HepG2 (cell line): ENCODE measurements at regions not wholly inside any gene's neighbourhood (a gene's known extent, or its start where the extent isn't known, plus 50 kb on each side); places are given as distances from the start of the nearest gene placed in this dataset.

Source experiments
- ASH2L ChIP-seq: fragments of 300-600, 200-600 bp; sonication (generic); IDR thresholded peaks from 2 replicates; pipeline ENCODE4 v1.7.0; 2017; ENCODE audit warnings: low read depth, mild to moderate bottlenecking, moderate library complexity, mixed read lengths, low read length; ENCODE audit not compliant: insufficient read length
- HHEX ChIP-seq: IDR thresholded peaks from 2 replicates; pipeline ENCODE4 v1.6.1; 2016; ENCODE audit warnings: control low read depth
- KLF16 ChIP-seq, 2 experiments: sonication (generic) in 1 of 2; formaldehyde crosslinking in 1 of 2; IDR thresholded peaks; 2 replicates each; pipeline versions ENCODE4 v1.6.1 to v1.8.0; 2016 to 2023; ENCODE audit warnings: missing genetic modification reagents in 2 of 2, missing compliant biosample characterization in 1 of 2
- NCOA1 ChIP-seq: sonication (generic); formaldehyde crosslinking; IDR thresholded peaks from 2 replicates; pipeline ENCODE4 v1.9.0; 2021; ENCODE audit warnings: missing genetic modification reagents
- NFE2L2 ChIP-seq: fragments of 150-350 bp; IDR thresholded peaks from 2 replicates; pipeline ENCODE4 v1.6.1; 2014; ENCODE audit warnings: low read length
- POGZ ChIP-seq: sonication (generic); formaldehyde crosslinking; IDR thresholded peaks from 2 replicates; pipeline ENCODE4 v1.4.0; 2020; ENCODE audit warnings: mild to moderate bottlenecking, missing genetic modification reagents
- RARA ChIP-seq: IDR thresholded peaks from 2 replicates; pipeline ENCODE4 v1.6.1; 2016; ENCODE audit warnings: missing genetic modification reagents, missing compliant biosample characterization
- SUZ12 ChIP-seq: fragments of 150-350 bp; IDR thresholded peaks from 2 replicates; pipeline ENCODE4 v1.6.1; 2014; ENCODE audit warnings: low read depth, low read length
- TEAD3 ChIP-seq: optimal IDR thresholded peaks from 2 replicates; pipeline ENCODE3; 2016; ENCODE audit warnings: borderline replicate concordance
- ZFP1 ChIP-seq: IDR thresholded peaks from 2 replicates; pipeline ENCODE4 v1.6.1; 2016
- ZFYVE20 ChIP-seq: sonication (generic); formaldehyde crosslinking; IDR thresholded peaks from 2 replicates; pipeline ENCODE4 v1.8.0; 2023; ENCODE audit warnings: low read depth, mild to moderate bottlenecking, moderate library complexity, missing genetic modification reagents, borderline replicate concordance
- ZNF264 ChIP-seq: sonication (generic); formaldehyde crosslinking; IDR thresholded peaks from 2 replicates; pipeline ENCODE4 v1.4.0; 2020; ENCODE audit warnings: missing genetic modification reagents
- ZNF737 ChIP-seq: sonication (generic); formaldehyde crosslinking; IDR thresholded peaks from 2 replicates; pipeline ENCODE4 v1.5.0; 2020; ENCODE audit warnings: missing genetic modification reagents, mild to moderate bottlenecking, borderline replicate concordance
- TF ChIP-seq, protein P1 (sequence below): sonication (generic); formaldehyde crosslinking; IDR thresholded peaks from 2 replicates; pipeline ENCODE4 v1.4.0; 2020; ENCODE audit warnings: missing genetic modification reagents, borderline replicate concordance
- TF ChIP-seq, protein P2 (sequence below): sonication (generic); formaldehyde crosslinking; IDR thresholded peaks from 2 replicates; pipeline ENCODE4 v1.4.0; 2020; ENCODE audit warnings: missing genetic modification reagents, borderline replicate concordance
- TF ChIP-seq, protein P3 (sequence below): sonication (generic); formaldehyde crosslinking; IDR thresholded peaks from 2 replicates; pipeline ENCODE4 v1.4.0; 2020; ENCODE audit warnings: low read depth, missing genetic modification reagents
- TF ChIP-seq, protein P4 (sequence below): IDR thresholded peaks from 2 replicates; pipeline ENCODE4 v1.6.1; 2016; ENCODE audit warnings: low read depth, control low read depth

DNA sequence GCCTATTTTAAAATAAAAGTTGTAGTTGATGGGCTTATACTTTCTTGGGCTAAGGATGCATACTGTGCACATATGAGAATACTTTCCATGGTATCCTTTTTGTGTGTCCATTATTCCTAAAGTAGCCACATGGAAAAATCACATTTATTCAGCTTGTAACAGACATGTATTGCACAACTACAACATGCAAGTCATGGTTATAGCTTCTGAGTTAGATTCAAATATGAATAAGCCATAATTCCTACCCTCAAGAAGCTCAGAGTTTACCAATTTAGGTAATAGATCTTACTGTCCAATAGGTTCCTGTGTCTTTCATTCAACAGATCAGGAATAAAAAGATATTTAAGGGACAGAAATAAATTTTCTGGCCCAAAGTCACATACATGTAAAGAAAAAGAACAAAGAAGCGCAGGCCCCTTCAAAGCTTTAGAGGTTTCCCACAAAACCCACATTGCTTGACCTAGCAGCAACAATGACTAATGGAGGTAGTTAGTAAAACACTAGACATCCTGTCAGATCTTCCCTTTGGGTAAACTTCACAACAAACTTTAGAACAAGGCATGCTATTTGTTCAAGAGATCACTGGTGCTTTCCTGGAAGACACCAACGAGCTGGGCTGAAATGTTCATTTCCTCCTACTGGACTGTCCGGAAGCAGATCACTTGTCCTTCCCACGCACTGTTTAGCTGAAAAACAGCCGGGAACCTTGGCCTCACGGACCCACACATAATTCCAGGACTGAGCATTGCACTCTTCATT is 78.4 kb upstream of the ITGA1 start (continued):
- TF ChIP-seq, protein P1, sequence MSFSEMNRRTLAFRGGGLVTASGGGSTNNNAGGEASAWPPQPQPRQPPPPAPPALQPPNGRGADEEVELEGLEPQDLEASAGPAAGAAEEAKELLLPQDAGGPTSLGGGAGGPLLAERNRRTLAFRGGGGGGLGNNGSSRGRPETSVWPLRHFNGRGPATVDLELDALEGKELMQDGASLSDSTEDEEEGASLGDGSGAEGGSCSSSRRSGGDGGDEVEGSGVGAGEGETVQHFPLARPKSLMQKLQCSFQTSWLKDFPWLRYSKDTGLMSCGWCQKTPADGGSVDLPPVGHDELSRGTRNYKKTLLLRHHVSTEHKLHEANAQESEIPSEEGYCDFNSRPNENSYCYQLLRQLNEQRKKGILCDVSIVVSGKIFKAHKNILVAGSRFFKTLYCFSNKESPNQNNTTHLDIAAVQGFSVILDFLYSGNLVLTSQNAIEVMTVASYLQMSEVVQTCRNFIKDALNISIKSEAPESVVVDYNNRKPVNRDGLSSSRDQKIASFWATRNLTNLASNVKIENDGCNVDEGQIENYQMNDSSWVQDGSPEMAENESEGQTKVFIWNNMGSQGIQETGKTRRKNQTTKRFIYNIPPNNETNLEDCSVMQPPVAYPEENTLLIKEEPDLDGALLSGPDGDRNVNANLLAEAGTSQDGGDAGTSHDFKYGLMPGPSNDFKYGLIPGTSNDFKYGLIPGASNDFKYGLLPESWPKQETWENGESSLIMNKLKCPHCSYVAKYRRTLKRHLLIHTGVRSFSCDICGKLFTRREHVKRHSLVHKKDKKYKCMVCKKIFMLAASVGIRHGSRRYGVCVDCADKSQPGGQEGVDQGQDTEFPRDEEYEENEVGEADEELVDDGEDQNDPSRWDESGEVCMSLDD (CRISPR knock-in tag), result no peak
- peak; percentile 62 for TF ChIP-seq HHEX (CRISPR knock-in tag)
- TF ChIP-seq, protein P2, sequence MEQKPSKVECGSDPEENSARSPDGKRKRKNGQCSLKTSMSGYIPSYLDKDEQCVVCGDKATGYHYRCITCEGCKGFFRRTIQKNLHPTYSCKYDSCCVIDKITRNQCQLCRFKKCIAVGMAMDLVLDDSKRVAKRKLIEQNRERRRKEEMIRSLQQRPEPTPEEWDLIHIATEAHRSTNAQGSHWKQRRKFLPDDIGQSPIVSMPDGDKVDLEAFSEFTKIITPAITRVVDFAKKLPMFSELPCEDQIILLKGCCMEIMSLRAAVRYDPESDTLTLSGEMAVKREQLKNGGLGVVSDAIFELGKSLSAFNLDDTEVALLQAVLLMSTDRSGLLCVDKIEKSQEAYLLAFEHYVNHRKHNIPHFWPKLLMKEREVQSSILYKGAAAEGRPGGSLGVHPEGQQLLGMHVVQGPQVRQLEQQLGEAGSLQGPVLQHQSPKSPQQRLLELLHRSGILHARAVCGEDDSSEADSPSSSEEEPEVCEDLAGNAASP (CRISPR knock-in tag), result peak; percentile 30; the same call in 1 of the 2 replicates
- TF ChIP-seq, protein P3, sequence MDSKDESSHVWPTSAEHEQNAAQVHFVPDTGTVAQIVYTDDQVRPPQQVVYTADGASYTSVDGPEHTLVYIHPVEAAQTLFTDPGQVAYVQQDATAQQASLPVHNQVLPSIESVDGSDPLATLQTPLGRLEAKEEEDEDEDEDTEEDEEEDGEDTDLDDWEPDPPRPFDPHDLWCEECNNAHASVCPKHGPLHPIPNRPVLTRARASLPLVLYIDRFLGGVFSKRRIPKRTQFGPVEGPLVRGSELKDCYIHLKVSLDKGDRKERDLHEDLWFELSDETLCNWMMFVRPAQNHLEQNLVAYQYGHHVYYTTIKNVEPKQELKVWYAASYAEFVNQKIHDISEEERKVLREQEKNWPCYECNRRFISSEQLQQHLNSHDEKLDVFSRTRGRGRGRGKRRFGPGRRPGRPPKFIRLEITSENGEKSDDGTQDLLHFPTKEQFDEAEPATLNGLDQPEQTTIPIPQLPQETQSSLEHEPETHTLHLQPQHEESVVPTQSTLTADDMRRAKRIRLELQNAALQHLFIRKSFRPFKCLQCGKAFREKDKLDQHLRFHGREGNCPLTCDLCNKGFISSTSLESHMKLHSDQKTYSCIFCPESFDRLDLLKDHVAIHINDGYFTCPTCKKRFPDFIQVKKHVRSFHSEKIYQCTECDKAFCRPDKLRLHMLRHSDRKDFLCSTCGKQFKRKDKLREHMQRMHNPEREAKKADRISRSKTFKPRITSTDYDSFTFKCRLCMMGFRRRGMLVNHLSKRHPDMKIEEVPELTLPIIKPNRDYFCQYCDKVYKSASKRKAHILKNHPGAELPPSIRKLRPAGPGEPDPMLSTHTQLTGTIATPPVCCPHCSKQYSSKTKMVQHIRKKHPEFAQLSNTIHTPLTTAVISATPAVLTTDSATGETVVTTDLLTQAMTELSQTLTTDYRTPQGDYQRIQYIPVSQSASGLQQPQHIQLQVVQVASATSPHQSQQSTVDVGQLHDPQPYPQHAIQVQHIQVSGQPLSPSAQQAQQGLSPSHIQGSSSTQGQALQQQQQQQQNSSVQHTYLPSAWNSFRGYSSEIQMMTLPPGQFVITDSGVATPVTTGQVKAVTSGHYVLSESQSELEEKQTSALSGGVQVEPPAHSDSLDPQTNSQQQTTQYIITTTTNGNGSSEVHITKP (CRISPR knock-in tag), result peak; percentile 86
- peak in 1 of 2 experiments; percentile 57; a peak in 1 of 4 replicates for TF ChIP-seq KLF16 (CRISPR knock-in tag; IDR thresholded peaks at IDR 0.05)
- TF ChIP-seq, protein P4, sequence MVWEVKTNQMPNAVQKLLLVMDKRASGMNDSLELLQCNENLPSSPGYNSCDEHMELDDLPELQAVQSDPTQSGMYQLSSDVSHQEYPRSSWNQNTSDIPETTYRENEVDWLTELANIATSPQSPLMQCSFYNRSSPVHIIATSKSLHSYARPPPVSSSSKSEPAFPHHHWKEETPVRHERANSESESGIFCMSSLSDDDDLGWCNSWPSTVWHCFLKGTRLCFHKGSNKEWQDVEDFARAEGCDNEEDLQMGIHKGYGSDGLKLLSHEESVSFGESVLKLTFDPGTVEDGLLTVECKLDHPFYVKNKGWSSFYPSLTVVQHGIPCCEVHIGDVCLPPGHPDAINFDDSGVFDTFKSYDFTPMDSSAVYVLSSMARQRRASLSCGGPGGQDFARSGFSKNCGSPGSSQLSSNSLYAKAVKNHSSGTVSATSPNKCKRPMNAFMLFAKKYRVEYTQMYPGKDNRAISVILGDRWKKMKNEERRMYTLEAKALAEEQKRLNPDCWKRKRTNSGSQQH (CRISPR knock-in tag), result peak; percentile 85
- no peak for TF ChIP-seq ZFYVE20 (CRISPR knock-in tag)
- no peak for TF ChIP-seq ZNF264 (CRISPR knock-in tag)
- TF ChIP-seq NFE2L2, result peak; percentile 35; the same call in 1 of the 2 replicates
- peak; percentile 12 for TF ChIP-seq ASH2L
- no peak for TF ChIP-seq SUZ12
- no peak for TF ChIP-seq ZNF737 (CRISPR knock-in tag)
- TF ChIP-seq TEAD3 (CRISPR knock-in tag), result peak; percentile 76
- peak; percentile 87 for TF ChIP-seq RARA (CRISPR knock-in tag)
- TF ChIP-seq ZFP1 (CRISPR knock-in tag), result peak; percentile 53; the same call in 1 of the 2 replicates
- no peak for TF ChIP-seq NCOA1 (CRISPR knock-in tag)
- TF ChIP-seq POGZ (CRISPR knock-in tag), result peak; percentile 87
